GM18505 (cell line): ENCODE measurements at regions not wholly inside any gene's neighbourhood (a gene's known extent, or its start where the extent isn't known, plus 50 kb on each side); places are given as distances from the start of the nearest gene placed in this dataset.
"Not testable (repeated sequence)": the region's sequence is repeated elsewhere in the genome, so short reads cannot be mapped to it uniquely, and the experiment has no call there.

Source experiments
- ATAC-seq: cut with Tn5 transposase; IDR thresholded peaks from one replicate; pipeline ENCODE4 v1.9.1; 2021; ENCODE audit not compliant: unreplicated experiment
- POLR2A ChIP-seq: IDR thresholded peaks from 4 replicates; pipeline ENCODE4 v1.6.1; 2011; ENCODE audit warnings: borderline replicate concordance; ENCODE audit not compliant: insufficient read depth, insufficient read length; ENCODE audit errors: extremely low read depth

DNA sequence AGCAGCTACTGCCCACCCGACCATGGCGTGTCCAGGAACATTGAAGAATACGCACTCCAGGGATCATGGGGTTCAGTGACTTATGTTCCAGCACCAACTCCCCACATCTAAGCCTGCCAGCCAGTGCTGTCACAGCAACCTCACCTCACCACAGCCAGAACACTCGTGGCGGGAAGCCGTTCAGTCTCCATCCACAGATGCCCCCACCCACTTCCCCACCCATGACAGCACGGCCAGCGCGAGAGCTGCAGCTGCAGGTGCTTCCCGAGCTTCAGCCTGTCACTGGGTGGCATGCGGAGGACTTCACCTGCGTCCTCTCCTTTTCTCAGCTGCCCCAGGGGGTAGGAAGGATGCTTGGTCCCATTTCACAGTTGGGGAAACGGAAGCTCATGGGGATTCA lies 50.3 kb downstream of the RBFOX3 start:
- TF ChIP-seq POLR2A: no peak
- no peak for ATAC-seq

DNA sequence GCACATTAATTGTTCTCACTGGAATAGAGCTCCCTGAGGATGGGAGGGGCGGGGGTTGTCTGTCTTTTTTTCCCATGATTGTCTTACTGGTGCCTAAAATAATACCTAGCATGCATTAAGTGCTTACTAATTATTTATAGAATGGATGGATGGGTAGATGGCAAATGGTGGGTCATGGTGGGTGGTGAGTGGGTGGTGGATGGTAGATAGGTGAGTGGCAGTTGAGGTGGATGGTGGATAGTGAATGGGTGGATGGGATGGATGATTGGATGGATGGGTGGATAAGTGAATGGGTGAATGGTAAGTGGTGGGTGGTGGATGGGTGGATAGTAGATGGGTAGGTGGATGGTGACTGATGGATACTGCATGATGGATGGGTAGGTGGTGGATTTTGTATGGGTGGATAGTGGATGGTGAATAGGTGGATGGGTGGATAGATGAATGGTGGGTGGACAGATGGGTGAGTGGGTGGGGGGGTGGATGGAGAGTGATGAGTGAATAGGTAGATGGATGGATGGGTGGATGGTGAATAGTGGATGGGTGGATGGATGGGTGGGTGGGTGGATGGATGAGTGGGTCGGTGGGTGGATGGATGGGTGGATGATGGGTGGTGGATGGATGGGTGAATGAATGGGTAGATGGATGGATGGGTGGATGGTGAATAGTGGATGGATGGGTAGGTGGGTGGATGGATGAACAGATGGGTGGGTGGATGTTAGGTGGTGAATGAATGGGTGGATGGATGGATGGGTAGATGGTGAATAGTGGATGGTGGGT lies 51.6 kb downstream of the RBFOX3 start:
- ATAC-seq: no peak
- TF ChIP-seq POLR2A: no peak

DNA sequence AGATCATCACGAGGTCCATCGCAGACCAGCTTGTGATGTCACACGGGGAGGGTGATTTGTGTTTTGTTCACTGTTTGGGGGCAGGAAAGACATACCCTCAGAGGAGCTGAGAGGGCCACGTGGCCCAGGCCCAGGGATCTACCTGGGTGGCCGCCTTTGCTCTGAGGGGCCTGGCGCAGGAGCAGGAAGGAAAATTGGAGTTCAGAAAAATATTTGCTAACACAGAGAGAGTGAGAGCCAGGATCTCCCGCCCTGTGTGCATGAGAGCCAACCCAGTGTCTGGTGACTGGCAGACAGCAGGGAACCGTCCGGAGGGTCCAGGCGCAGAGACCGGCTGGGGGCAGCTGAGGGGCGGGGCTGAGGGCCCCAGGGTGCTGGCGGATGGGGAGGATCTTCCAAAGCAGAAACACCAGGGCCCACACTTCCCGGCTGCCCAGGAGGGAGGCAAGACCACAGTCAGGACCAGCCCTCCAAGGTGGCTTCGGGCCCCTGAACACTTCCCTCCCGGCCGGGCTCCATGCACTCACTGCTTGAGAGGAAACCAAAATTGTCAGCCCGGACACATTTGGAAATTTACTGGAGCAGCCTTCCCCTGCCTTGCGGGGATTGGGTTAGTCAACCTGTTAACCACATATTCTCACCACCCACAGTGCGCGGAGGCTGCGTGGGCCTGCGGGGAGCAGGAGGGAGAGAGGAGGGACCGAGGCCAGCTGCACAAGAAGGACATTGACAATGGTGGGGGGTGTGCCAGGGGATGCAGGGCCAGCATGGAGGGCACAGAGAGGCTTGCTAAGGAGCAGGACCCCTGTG lies 52.6 kb downstream of the RBFOX3 start:
- no peak for ATAC-seq
- no peak for TF ChIP-seq POLR2A

DNA sequence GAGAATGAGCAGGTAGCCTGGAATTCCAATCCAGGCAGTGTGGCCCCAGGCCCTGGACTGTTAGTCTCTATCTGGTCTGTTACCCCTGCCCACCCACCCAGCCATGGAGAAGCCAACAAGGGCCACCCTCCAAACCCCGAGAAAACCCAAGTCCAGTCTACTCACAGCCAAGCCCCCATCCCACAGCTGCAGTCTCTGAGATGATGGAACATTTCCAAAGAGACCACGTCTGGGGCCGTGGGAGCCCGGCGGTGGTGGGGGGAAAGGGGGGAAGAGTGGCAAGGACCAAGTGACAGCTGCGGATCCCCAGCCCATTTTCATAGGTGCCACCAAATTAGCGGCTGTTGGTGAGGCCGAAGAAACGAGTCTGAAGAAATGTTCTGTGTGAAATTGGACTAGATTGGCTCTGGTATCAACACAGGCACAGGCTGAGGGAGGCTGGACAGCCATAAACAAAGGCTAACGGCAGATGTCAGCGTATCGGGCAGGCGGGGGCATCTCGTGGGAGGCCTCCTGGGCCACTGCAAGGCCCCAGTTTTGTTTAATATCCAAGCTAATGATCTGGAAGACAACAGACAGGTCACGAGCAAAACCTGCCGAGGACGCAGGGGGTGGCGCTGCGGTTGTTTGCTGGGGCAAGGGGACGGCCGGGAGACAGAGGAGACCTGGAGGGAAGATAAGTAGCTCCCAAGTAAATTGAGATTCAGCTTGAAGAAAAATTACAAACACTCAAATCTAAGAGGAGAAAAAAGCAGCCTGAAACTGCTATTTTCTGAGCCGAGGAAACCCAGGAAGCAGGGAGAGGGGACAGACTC lies 53.4 kb downstream of the RBFOX3 start:
- no peak for TF ChIP-seq POLR2A
- ATAC-seq: no peak

DNA sequence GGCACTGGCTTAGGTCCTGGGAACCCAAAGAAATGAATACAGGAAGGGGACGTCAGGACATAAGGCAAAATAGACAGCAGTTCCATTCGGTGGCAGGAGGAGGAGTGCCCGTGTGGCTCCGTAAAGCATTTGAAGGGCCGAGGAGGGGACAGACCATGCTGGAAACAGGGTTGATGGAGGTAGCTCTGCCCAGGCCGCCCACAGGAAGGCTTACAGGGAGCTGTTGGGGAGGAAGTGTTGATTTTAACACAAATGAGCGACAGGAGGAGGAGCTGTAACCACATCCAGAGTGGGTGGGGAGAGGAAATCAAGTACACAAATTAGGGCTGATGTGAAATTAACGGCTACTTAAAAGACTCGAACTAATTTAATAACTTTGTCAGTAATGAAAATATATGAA lies 54.6 kb downstream of the RBFOX3 start:
- ATAC-seq: no peak

DNA sequence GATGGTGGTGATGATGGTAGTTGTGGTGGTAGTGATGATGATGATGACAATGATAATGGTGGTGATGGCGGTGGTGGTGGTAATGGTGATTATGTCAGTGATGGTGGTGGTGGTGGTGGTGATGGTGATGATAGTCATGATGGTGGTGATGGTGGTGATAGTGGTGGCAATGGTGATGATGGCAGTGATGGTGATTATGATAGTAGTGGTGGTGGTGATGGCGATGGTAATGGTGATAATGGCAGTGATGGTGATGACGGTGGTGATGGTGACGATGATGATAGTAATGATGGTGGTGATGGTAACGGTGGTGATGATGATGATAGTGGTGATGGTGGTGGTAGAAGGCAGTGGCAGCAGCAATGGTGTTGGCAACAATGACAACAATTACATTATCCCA lies 55.3 kb downstream of the RBFOX3 start:
- no peak for ATAC-seq
- TF ChIP-seq POLR2A: no peak

More for the DNA sequence above, 54.6 kb downstream of the RBFOX3 start:
- TF ChIP-seq POLR2A: no peak

DNA sequence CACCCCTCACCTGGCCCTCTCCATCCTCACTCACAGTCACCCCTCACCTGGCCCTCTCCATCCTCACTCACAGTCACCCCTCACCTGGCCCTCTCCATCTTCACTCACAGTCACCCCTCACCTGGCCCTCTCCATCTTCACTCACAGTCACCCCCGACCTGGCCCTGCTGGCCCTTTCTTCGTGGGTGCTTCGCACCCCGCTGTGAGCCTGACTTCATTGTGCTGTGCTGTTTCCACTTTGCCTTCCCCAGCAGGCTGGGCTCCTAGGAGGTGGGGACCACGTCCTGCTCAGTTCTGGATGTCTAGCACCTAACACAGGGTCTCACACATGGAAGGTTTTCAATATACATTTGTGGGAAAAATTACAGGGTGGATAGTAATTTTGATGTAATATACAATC lies 56.5 kb downstream of the RBFOX3 start:
- not testable (repeated sequence) for ATAC-seq

DNA sequence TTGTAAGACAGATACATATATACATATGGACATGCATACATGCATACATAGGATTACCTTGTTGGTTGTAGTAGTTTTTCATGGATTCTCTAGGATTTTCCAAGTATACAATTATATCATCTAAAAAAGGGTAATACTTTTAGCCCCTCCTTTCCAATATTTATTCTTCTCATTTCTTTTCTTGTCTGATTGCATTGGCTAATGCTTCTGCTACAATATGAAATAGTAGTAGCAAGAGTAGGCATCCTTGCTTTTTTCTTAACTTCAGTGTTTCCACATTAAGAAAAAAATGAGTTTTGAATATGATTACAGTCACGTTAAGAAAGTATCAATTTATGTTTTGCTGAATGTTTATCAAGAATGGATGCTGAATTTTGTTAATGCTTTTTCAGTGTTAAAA lies 58.0 kb downstream of the RBFOX3 start:
- no peak for TF ChIP-seq POLR2A
- ATAC-seq: no peak

DNA sequence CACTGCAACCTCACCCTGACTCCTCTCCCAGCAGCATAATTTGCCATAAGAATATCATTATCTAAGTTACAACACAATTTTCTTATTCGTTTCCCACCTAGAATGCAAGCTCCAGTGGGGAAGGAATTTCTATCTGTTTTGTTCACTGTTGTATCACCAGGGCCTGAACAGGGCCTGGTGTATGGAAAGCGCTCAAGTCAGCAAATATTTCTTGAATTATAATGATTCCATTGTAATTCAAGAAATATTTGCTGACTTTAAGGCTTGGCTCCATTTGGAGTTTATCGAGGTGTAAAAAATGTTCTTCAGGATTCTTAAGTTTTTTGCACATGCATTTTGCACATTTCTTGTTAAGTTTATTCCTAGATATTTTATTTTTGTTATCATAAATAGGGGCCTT lies 58.4 kb downstream of the RBFOX3 start:
- no peak for TF ChIP-seq POLR2A

DNA sequence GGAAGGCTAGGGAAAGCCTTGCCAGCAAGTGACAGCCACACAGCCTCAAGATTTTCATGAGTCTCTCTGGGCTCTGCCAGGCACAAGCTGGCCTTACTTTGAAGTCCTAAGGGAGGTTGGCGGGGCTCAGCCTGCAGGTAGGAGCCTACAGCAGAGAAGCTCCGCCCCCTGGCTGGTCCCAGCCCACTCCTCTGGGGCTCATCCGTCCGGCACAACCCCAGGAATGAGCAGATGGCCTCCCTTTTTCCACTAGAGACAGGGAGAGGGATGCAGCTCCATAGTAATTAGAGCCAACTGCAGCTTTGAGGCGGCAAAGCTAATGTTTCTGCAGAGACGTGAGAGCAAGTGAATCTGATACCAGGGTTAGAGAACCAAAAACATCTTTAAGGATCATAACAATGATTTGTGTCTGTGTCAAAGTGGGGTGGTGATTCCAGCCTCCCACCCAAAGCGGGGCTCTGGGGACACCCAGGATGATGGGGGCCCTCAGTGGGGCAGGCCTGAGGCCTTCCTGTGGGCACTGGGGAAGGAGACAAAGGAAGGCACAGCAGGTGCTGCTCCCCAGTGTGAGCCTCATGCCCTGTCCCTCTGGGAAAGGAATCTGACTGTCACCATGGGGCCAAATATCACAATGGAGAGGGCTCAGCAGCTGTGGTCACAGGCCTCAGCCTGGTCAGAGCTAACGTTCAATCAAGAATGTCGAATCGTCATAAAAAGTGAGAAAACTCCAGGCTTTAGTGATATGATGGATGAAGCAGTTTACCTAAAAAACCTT lies 61.5 kb downstream of the RBFOX3 start:
- no peak for ATAC-seq

More for the DNA sequence above, 58.4 kb downstream of the RBFOX3 start:
- ATAC-seq: no peak

DNA sequence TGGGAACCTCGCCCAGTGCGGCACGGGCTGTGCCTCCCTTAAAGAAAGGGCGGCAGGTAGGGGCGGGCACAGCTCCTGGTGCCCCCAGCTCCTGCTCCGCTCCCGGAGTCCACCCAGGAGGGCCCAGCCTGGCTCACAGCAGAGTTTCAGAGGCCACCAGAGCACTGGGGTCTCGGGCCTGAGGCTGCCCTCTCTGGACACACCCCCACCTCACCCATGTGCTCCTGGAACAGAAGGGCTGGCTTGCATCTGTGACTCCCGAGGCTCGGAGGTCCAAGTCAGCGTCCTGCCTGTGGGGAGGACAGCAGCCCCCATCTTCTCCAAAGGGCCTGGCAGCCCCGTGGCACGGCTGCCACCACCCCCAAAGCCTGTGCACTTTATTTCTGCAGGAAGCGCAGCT lies 62.7 kb downstream of the RBFOX3 start:
- no peak for ATAC-seq
- TF ChIP-seq POLR2A: no peak

More for the DNA sequence above, 61.5 kb downstream of the RBFOX3 start:
- TF ChIP-seq POLR2A: no peak

DNA sequence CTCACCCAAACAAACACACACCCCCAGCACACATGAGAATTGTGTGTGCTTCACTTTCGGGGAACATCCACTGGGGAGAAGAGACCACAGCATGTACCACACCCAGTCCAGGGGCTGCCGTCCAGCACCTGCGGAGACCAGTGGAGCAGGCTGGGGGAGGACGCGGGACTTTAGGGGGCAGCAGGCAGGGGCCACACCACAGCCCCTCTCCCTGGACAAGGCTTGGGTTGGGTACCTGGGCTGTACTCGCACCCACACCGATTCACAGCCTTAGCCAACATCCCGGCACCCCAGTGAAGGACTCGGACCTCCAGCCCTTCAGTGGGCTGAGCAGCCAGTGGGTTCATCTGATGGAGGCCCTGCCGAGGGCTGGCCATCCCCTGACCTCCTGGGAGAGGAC lies 63.3 kb downstream of the RBFOX3 start:
- no peak for ATAC-seq
- TF ChIP-seq POLR2A: no peak

DNA sequence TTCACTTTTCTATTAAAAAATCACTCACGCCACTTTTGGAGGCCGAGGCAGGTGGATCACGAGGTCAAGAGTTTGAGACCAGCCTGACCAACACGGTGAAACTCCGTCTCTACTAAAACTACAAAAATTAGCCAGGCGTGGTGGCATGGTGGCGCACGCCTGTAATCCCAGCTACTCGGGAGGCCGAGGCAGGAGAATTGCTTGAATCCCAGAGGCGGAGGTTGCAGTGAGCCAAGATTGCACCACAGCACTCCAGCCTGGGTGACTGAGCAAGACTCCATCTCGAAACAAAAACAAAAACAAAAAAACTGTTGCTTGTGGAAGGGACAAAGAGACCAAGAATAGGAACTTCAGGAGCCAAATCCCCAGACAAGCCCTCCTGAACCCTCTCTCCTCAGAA lies 63.7 kb downstream of the RBFOX3 start:
- not testable (repeated sequence) for ATAC-seq
